ENCODE measurements at regions not wholly inside any gene's neighbourhood (a gene's known extent, or its start where the extent isn't known, plus 50 kb on each side); places are given as distances from the start of the nearest gene placed in this dataset.

DNA sequence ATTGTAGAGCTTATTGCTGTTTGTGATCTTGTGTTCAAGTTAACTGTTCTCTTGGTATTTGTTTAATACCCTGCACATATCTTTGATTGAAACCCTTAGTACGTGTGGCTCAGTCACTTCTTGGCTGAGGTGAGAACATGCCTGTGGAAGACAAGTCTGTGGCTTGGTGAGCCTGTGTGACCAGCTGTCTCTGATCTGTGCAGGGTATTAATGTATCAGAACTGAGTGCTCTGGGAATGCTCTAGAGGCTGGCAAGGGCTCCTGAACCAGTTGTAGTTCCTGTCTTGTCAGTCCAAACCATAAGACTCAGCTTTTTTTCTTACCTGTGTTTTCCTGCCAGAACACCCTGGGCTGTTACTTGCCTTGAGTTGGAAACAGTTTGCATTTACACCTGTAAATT, 52.4 kb upstream of the EPHA4 start:
- TF ChIP-seq, protein P1, sequence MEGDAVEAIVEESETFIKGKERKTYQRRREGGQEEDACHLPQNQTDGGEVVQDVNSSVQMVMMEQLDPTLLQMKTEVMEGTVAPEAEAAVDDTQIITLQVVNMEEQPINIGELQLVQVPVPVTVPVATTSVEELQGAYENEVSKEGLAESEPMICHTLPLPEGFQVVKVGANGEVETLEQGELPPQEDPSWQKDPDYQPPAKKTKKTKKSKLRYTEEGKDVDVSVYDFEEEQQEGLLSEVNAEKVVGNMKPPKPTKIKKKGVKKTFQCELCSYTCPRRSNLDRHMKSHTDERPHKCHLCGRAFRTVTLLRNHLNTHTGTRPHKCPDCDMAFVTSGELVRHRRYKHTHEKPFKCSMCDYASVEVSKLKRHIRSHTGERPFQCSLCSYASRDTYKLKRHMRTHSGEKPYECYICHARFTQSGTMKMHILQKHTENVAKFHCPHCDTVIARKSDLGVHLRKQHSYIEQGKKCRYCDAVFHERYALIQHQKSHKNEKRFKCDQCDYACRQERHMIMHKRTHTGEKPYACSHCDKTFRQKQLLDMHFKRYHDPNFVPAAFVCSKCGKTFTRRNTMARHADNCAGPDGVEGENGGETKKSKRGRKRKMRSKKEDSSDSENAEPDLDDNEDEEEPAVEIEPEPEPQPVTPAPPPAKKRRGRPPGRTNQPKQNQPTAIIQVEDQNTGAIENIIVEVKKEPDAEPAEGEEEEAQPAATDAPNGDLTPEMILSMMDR (IDR thresholded peaks at IDR 0.05; ENCODE audit: low read depth, low read length), result no peak
- no peak for TF ChIP-seq EZH2phosphoT487 (IDR thresholded peaks at IDR 0.05; ENCODE audit: low read depth)
